GM23338 (cell line): ENCODE measurements at regions not wholly inside any gene's neighbourhood (a gene's known extent, or its start where the extent isn't known, plus 50 kb on each side); places are given as distances from the start of the nearest gene placed in this dataset.
"Not testable (repeated sequence)": the region's sequence is repeated elsewhere in the genome, so short reads cannot be mapped to it uniquely, and the experiment has no call there.

Experiments
- ATAC-seq: fragments of 200-7000 bp; cut with Tn5 transposase; 3 replicates; pipeline ENCODE4 v1.9.1; 2020
- DNase-seq: peaks from one replicate; pipeline ENCODE4 v3.0.0-alpha.2; 2015; ENCODE audit warnings: low spot score
- H2AFZ ChIP-seq: fragments of 200-600 bp; sonication (generic); 2 replicates; pipeline ENCODE4 v1.8.0; 2016; ENCODE audit warnings: antibody characterized with exemption, mild to moderate bottlenecking, moderate library complexity
- H3F3A ChIP-seq: fragments of 200-600 bp; sonication (generic); replicated peaks from 2 replicates; pipeline ENCODE4 v1.8.0; 2017; ENCODE audit warnings: antibody characterized with exemption, mixed run types, low read depth
- H3K27ac ChIP-seq: fragments of 200-600 bp; sonication (generic); 2 replicates; pipeline ENCODE4 v1.6.1; 2016; ENCODE audit warnings: low read depth
- H3K27me3 ChIP-seq: fragments of 200-600 bp; sonication (generic); 2 replicates; pipeline ENCODE4 v1.8.0; 2016; ENCODE audit warnings: mild to moderate bottlenecking, mixed run types, moderate library complexity; ENCODE audit not compliant: insufficient read depth
- H3K36me3 ChIP-seq: fragments of 200-600 bp; sonication (generic); 2 replicates; pipeline ENCODE4 v1.8.0; 2016; ENCODE audit warnings: mild to moderate bottlenecking; ENCODE audit not compliant: insufficient read depth
- H3K4me1 ChIP-seq: fragments of 200-600 bp; sonication (generic); 2 replicates; pipeline ENCODE4 v1.8.0; 2016; ENCODE audit warnings: mild to moderate bottlenecking, moderate library complexity; ENCODE audit not compliant: insufficient read depth
- H3K4me2 ChIP-seq: fragments of 200-600 bp; sonication (generic); 2 replicates; pipeline ENCODE4 v1.7.1; 2017; ENCODE audit warnings: mixed run types
- H3K4me3 ChIP-seq: fragments of 200-600 bp; sonication (generic); 2 replicates; pipeline ENCODE4 v1.6.1; 2016; ENCODE audit warnings: mixed run types
- H3K79me2 ChIP-seq: fragments of 200-600 bp; sonication (generic); replicated peaks from 2 replicates; pipeline ENCODE4 v1.8.0; 2017; ENCODE audit warnings: mild to moderate bottlenecking; ENCODE audit not compliant: insufficient read depth
- H3K9me2 ChIP-seq: fragments of 200-600 bp; sonication (generic); 2 replicates; pipeline ENCODE4 v1.8.0; 2017; ENCODE audit not compliant: insufficient read depth
- H4K20me1 ChIP-seq: fragments of 200-600 bp; sonication (generic); replicated peaks from 2 replicates; pipeline ENCODE4 v1.8.0; 2017; ENCODE audit warnings: mild to moderate bottlenecking; ENCODE audit not compliant: insufficient read depth
- H3K27ac Mint-ChIP-seq: 2 replicates; pipeline ENCODE4 v1.8.0; 2020; ENCODE audit warnings: inconsistent platforms, mild to moderate bottlenecking, moderate library complexity, mixed read lengths
- H3K27me3 Mint-ChIP-seq: 3 replicates; pipeline ENCODE4 v1.8.0; 2022; ENCODE audit warnings: low read depth, mild to moderate bottlenecking, moderate library complexity, mixed read lengths, inconsistent platforms; ENCODE audit not compliant: insufficient read depth, poor library complexity
- H3K36me3 Mint-ChIP-seq: 3 replicates; pipeline ENCODE4 v1.8.0; 2021; ENCODE audit warnings: low read depth, mild to moderate bottlenecking, inconsistent platforms, moderate library complexity, mixed read lengths
- H3K4me1 Mint-ChIP-seq: 3 replicates; pipeline ENCODE4 v1.8.0; 2020; ENCODE audit warnings: mild to moderate bottlenecking, inconsistent platforms, mixed read lengths
- H3K4me3 Mint-ChIP-seq: 3 replicates; pipeline ENCODE4 v1.8.0; 2021; ENCODE audit warnings: moderate library complexity, mild to moderate bottlenecking, inconsistent platforms, mixed read lengths
- H3K9me3 Mint-ChIP-seq: 3 replicates; pipeline ENCODE4 v1.8.0; 2020; ENCODE audit warnings: moderate library complexity, mild to moderate bottlenecking, inconsistent platforms, mixed read lengths
- CREB1 ChIP-seq: fragments of 250-450 bp; sonication (Bioruptor Pico); IDR thresholded peaks from 2 replicates; pipeline ENCODE4 v1.5.0; 2020; ENCODE audit warnings: low read depth, mild to moderate bottlenecking, moderate library complexity
- ETS1 ChIP-seq: IDR thresholded peaks from 2 replicates; pipeline ENCODE4 v1.6.1; 2016; ENCODE audit warnings: antibody characterized with exemption
- EZH2phosphoT487 ChIP-seq: fragments of 200-600 bp; sonication (generic); IDR thresholded peaks from one replicate; pipeline ENCODE4 v1.8.1; 2018; ENCODE audit warnings: antibody characterized with exemption; ENCODE audit not compliant: unreplicated experiment
- NANOG ChIP-seq: IDR thresholded peaks from 2 replicates; pipeline ENCODE4 v1.6.1; 2016; ENCODE audit warnings: antibody characterized with exemption, borderline replicate concordance
- POLR2AphosphoS5 ChIP-seq: IDR thresholded peaks from 2 replicates; pipeline ENCODE4 v1.6.1; 2016; ENCODE audit warnings: antibody characterized with exemption, low read depth
- REST ChIP-seq: IDR thresholded peaks from one replicate; pipeline ENCODE4 v1.6.1; 2018; ENCODE audit warnings: antibody characterized with exemption; ENCODE audit not compliant: unreplicated experiment
- STAT1 ChIP-seq: IDR thresholded peaks from one replicate; pipeline ENCODE4 v1.6.1; 2016; ENCODE audit warnings: antibody characterized with exemption; ENCODE audit not compliant: unreplicated experiment
- ZNF114 ChIP-seq: fragments of 250-450 bp; sonication (Bioruptor Pico); IDR thresholded peaks from 2 replicates; pipeline ENCODE4 v1.5.0; 2020; ENCODE audit warnings: mild to moderate bottlenecking, moderate library complexity
- ZNF331 ChIP-seq: fragments of 250-450 bp; sonication (Bioruptor Pico); IDR thresholded peaks from 2 replicates; pipeline ENCODE4 v1.5.0; 2020; ENCODE audit warnings: low read depth, mild to moderate bottlenecking, moderate library complexity
- TF ChIP-seq, protein P1 (sequence below), 2 experiments: fragments of 200-600 bp in 1 of 2; sonication (generic) in 1 of 2; conservative IDR thresholded peaks; 2 replicates each; pipeline versions ENCODE4 v1.5.1 to v1.6.1; 2016 to 2017; ENCODE audit warnings: antibody characterized with exemption in 2 of 2, low read depth in 2 of 2, mild to moderate bottlenecking in 2 of 2, moderate library complexity in 1 of 2

GRCh38 chr3:55252921-55253320, 234.2 kb downstream of the WNT5A start (continued):
- TF ChIP-seq REST (no peak), ZNF331 (CRISPR knock-in tag) (no peak), NANOG (no peak), EZH2phosphoT487 (no peak), STAT1 (no peak), ZNF114 (no peak), ETS1 (no peak), CREB1 (CRISPR knock-in tag) (no peak), POLR2AphosphoS5 (no peak)
- TF ChIP-seq, protein P1, sequence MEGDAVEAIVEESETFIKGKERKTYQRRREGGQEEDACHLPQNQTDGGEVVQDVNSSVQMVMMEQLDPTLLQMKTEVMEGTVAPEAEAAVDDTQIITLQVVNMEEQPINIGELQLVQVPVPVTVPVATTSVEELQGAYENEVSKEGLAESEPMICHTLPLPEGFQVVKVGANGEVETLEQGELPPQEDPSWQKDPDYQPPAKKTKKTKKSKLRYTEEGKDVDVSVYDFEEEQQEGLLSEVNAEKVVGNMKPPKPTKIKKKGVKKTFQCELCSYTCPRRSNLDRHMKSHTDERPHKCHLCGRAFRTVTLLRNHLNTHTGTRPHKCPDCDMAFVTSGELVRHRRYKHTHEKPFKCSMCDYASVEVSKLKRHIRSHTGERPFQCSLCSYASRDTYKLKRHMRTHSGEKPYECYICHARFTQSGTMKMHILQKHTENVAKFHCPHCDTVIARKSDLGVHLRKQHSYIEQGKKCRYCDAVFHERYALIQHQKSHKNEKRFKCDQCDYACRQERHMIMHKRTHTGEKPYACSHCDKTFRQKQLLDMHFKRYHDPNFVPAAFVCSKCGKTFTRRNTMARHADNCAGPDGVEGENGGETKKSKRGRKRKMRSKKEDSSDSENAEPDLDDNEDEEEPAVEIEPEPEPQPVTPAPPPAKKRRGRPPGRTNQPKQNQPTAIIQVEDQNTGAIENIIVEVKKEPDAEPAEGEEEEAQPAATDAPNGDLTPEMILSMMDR (conservative IDR thresholded peaks at IDR 0.05; ENCODE audit: low read depth in 2 of 2), result no peak

DNA sequence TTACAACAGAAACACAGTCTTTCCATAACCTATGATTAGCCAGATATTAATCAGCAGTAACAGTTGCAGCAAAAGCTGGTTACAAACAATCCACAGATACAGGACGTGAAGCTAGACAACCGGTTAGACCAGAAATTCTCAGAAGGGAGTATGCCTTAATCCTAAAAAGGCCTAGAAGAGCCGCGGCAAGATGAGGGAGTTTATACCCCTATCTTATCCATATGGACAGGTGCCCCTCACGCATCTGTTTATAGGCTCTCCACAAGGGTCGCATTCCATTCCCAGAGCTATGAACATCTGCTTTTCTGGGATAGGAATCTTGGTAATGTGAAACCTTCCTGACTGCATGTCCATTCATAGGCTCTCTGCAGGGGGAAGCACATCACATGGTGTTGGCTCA, 237.9 kb downstream of the WNT5A start:
- not testable (repeated sequence) for H3K27ac ChIP-seq, H3K79me2 ChIP-seq, H3K27ac Mint-ChIP-seq, H3K4me1 Mint-ChIP-seq, H3K36me3 ChIP-seq, H3K27me3 Mint-ChIP-seq, H3K4me3 ChIP-seq, H4K20me1 ChIP-seq, H2AFZ ChIP-seq, ATAC-seq, H3K4me1 ChIP-seq, H3F3A ChIP-seq, H3K27me3 ChIP-seq, H3K9me2 ChIP-seq, H3K4me2 ChIP-seq, H3K4me3 Mint-ChIP-seq
- peaks cover 22% of the 10 kb centered on the region for H3K9me3 Mint-ChIP-seq
- peak; percentile 28 for DNase-seq
- peaks cover 15% of the 10 kb centered on the region for H3K36me3 Mint-ChIP-seq
